UCSD-AML1 (cell line): ENCODE measurements at regions not wholly inside any gene's neighbourhood (a gene's known extent, or its start where the extent isn't known, plus 50 kb on each side); places are given as distances from the start of the nearest gene placed in this dataset.

Experiments used
- DNase-seq: peaks from one replicate; lab custom pipeline; 2025; ENCODE audit not compliant: unreplicated experiment; lab: John Stamatoyannopoulos, UW

DNA sequence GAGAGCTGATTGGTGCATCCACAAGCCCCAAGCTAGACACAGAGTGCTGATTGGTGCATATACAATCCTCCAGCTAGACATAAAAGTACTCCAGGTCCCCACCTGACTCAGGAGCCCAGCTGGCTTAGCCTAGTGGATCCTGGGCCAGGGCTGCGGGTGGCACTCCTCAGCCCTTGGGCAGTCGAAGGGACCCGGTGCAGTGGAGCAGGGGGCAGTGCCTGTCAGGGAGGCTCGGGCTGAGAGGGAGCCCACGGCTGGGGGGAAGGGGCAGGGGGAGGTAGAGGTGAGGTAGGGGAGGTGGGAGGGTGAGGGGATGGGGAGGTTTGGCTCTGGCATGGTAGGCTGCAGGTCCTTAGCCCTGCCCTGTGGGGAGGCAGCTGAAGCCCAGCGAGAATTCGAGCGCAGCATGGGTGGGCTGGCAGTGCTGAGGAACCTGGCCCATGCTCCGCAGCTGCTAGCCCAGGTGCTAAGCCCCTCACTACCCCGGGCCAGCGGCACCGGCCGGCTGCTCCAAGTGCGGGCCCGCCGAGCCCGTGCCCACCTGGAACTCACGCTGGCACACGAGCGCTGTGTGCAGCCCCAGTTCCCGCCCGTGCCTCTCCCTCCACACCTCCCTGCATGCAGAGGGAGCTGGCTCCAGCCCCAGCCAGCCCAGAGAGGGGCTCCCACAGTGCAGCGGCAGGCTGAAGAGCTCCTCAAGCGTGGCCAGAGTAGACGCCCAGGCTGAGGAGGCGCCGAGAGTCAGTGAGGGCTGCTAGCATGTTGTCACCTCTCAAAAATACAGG, 742.8 kb downstream of the FAM181B start:
- no peak for DNase-seq

DNA sequence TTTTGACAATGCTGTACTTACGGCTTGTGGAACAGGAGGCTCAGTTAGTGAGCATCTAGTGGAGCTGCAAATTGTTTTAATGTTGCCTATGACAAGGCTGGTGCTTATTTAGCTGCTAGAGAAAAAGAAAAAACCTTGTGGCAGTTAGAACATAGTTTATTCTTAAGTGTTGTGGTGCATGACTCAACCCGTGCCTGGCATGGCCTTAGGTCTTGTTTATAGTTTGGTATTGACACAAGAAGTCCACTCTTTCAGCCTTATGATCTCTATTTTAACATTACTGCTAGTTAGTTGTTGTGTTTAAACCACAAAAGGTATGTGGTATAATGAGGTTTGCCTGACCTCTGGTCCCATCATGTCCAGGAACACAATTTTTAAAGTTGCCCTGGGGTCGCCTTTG, 744.6 kb downstream of the FAM181B start:
- no peak for DNase-seq

DNA sequence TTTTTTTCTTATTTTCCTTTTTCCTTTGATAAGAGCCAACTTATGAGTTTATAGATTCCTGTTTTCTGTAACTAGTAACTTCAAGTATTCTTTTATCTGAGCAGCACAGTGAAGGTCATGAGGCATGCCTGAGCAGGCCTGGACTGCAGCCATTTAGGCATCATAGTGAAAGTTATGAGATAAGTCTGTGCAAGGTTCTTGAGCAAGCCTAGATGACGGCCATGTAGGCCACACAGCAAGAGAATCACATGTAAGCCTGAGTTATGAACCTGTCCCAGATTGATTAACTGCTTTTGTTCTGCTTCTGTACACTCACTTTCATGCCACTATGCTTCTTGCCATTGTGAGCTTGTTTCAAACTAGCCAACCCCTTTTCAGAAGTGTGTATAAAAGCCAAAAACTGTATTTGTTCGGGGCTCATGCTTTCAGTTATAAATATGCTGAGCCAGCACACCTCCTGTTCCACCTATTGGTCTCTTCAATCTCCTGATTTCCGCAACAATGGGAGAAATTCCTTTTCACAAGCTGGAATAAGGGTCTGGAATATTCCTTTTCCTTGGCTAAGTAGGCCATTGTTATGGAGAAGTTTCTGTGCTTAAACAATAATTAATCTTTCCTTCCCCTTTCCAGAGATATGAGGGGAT, 745.7 kb downstream of the FAM181B start:
- DNase-seq: no peak

DNA sequence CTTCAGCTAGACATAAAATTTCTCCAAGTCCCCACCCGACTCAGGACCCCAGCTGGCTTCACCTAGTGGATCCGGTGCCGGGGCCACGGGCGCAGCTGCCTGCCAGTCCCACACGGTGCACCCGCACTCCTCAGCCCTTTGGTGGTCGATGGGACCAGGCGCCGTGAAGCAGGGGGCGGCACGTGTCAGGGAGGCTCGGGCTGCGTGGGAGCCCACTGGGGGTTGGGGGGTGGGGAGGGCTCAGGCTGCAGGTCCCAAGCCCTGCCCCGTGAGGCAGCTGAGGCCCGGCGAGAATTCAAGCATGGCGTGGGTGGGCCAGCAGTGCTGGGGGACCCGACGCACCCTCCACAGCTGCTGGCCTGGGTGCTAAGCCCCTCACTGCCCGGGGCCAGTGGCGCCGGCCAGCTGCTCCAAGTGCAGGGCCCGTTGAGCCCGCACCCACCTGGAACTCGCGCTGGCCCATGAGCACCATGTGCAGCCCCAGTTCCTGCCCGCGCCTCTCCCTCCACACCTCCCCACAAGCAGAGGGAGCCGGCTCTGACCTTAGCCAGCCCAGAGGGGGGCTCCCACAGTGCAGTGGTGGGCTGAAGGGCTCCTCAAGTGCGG, 747.0 kb downstream of the FAM181B start:
- no peak for DNase-seq

DNA sequence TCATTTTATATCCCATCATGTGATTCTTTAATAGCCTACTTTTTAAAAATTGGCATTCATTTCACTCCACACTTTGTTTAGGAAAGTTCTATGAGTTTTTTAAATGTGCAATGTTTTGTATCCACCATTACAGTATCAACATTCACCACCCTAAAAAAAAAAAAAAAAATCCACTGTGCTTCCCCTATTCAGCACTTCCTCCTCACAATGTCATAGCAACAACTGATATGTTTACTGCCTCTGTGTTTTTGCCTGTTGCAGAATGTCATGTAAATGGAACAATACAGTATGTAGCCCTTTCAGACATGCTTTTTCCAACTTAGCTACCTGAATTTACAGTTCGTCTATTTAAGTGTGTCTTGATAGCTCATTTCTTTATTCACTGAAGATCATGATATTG, 754.2 kb downstream of the FAM181B start:
- DNase-seq: no peak

DNA sequence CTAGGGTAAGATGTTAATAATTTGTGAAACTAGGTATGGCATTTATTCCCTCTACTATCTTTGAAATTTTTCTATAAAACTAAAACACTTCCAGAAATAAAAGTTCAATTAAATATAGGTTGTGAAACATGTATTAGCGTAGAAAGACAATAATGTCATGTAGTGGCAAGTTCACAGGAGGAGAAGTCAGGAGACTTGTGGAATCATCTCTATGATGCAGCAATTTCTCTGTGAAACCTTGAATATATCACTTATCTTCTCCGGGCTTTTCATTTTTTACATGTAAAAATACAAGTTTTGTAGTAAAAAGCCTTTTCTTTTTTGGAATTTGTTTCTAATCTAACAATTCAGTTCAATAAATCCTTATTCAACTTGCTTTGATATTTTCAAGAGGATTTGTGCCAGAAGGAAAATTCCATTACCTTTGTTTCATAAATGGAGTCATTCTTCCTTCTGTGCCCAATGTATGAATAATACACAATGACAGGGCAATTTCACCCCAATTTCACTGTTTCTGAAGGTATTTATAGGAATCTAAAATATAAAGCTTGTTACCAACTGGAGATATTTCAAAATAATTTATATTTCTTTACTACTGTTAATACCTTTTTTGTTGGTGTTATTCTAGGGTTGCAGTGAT, 758.3 kb downstream of the FAM181B start:
- DNase-seq: no peak

DNA sequence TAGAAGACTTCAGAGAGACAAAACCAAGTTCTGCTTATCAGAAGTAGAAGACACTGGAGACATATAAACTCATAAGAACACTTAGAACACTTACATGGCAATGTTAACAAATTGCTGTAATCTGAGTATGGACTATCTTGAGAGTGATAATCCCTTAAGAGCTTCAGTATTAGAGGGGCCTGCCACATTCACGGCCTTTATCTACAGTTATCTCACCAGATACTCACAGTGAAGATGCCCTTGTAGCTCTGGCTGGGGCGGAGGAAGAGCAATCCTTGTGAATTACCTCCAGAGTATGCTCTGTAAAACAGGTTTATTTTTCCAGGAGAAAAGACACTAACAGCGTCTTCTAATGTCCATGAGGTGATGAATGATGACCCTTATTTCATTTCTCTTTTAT, 762.8 kb downstream of the FAM181B start:
- DNase-seq: no peak

DNA sequence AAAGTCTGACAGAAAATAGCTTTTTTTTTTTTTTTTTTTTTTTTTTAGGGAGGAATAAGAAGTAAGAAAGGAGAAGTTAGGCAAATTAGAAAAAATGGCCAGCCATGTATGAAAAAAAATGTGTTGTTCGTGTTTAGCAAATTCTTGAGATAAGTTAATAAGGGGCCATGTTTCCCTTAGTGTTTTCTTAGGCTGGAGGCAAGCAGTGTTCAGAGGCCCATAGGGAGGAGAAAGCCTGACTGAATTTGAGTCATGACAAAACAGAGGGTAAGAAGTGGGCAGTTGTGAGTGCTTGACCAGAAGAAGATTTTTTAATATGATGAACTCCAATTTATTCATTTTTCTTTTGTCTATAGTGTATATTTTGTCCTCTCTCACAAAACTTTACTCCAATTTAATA, 766.4 kb downstream of the FAM181B start:
- no peak for DNase-seq

DNA sequence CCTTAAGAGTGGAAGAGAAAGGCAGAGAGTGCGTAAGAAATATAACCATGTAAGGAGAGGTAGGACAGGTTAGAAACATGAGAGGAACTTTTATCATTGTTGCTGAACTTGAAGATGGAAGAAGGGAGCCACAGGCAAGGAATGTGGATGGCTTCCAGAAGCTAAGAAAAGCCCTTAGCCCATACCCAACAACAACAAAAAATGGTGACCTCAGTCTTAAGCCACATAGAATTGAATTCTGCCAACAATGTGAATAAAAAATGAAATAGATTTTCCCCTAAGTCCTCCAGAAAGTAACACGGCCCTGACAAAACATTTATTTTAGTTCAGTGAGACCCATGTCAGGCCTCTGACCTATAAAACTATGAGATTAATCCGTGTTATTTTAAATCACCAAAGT, 767.3 kb downstream of the FAM181B start:
- DNase-seq: no peak

DNA sequence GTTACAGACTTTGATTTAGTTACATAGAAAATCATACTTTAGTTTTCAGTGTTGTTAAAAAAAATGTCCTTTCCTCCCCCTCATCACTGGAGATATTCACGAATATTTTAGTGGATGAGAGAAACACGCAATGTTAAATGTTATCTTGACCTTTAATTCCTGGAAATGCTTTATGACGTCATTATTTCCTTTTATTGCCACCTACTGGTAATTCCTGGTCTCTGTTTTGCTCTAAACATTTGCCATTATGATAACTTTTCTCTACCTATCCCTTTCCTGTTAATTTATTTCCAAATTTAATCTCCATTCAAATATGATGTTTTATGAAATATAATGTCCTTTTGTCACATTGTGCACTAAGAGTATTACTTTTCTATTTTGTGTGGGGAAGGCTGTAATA, 770.6 kb downstream of the FAM181B start:
- no peak for DNase-seq

DNA sequence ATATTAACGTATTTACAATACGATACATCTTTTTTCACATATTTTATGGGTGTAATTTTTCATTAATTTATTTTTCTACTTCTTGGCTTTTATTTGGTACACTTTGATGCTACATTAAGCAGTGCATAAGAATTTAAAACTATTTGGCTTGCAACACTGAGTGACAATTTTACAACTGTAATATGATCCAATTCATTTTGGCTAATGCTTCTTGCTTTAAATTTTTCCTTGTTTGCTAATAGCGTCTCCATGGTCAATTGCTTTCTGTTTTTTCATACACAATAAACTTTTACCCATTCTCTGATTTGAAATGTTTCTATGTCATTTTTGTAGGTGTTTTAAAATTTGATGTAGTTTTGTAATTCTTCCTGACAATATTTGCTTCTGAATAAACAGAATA, 773.2 kb downstream of the FAM181B start:
- DNase-seq: no peak

DNA sequence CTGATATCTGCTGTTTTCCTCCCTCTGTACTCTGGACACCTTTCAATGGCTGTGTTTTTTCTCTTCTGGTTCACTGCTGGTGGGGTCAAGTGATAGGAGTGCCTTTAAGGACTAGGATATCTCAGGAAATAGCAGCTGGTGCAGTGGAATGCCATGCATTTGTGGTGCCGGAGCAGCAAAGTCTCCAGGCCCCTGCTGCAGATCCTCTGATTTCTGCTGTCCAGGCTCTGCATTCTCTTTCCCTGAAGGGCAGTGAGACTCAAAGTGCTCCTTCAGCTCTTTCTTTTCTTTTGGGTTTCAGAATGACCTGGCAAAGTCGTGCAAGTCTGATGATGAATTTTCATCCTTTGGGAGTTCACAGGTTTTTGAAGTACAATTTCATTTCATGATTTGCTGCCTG, 774.3 kb downstream of the FAM181B start:
- DNase-seq: no peak

DNA sequence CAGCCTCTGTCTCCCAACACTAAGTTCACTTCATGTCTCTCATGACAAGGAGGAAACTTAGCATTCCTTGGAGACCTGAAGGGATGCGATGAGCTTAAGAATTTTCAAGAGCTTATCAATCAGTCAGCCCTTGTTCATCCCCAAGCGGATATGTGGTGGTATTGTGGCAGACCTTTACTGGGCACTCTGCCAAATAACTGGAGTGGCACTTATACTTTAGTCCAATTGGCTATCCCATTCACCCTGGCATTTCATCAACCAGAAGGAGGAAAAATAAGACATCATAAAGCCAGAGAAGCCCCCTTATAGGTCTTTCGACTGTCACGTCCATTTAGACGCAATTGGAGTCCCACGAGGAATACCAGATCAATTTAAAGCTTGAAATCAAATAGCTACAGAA, 779.4 kb downstream of the FAM181B start:
- peak; percentile 6 for DNase-seq

DNA sequence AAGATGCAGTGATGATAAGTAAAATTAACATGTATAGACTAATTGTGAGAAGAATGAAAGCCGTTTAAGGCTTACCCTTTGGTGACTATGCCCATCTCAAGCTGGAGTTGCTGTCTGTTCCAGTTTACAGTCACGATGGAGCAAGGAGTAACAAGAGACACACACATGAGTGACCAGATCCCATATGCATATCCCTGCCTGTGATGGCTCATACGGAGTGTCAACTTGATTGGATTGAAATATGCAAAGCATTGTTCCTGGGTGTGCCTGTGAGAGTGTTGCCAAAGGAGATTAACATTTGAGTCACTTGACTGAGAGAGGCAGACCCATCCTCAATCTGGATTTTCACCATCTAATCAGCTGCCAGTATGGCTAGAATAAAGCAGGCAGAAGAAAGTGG, 786.8 kb downstream of the FAM181B start:
- no peak for DNase-seq

DNA sequence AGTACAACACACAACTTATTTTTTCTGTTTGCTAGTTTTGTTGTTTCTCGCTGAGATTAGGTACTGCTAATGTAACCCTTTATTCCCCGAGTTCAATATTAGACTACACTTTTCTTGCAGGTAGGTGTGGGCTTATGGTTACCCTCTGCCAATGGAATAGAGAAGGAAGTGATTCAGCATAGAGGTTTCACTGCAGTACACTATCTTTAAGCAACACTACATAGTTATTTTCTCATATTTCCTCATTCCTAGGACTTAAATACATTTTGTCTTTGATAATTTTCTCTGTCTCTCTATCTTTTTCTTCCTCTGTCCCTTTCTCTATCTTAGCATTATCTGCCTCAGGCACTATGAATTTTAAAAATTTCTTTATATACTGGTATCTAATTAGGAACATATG, 791.0 kb downstream of the FAM181B start:
- no peak for DNase-seq

DNA sequence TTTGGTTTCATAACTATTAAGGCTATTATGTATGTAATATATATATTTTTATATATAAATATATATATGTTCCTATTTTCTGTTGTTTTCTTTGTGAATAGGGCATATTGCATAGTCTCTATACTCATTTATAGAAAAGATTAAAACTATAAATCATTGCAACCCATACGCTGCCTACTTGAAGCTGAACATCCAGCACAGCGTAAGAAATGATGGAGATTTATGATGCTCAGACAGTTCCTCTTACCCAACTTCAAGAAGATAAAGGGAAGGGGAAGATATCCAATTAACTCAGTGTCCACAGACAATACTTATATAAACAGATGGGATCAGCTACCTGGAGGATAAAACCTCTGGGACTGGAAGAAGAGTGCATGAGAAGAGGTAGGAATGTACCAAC, 791.7 kb downstream of the FAM181B start:
- no peak for DNase-seq

DNA sequence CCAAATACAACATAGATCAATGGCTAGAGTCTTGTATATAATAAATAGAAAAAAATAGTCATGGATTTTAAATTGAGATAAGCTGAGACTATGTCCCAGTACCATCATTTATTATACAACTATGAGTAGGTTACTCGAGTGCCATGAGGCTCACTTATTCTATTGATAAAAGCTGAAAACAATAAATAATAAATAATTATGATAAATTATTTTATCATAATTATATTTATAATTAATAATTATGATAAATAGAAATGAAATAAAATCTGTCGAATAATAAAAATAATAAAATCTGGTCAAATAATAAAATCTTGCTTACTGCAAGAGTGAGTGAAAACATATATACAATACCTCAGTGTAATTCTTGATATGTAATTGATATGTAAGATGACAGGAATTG, 801.4 kb downstream of the FAM181B start:
- DNase-seq: no peak

DNA sequence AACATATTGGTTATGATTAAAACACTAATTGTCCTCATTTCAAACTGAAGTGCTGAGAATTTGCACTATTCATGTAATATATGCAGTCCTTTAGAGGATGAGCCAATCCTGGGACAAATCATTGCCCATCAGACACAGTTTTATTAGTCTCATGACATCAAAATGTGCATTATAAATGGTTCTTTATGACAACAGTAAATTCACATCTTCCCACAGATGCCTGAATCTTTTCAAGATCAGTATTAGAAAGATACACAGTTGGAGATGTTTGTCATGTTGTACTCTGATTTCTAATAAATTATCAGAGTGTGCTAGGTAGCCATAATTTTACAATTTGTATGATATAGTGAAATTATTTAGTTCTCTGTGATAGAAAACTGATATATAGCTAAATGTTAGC, 813.5 kb downstream of the FAM181B start:
- DNase-seq: no peak

DNA sequence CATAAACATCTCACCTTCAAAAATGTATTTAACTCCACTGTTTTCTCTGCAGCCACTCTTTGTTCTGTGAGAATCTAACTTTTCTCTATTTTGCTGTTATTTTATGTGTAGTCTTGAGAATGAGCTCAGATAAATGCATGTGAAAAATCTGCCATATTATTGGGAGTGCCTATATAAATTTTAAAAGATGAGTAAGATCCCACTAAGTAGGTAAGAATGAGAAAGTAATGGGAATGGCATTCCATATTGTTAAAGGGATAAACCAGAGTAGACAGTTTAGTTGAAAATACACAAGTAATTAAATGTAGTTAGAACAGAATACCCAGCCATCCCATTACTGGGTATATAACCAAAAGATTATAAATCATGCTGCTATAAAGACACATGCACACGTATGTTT, 817.2 kb downstream of the FAM181B start:
- DNase-seq: no peak

DNA sequence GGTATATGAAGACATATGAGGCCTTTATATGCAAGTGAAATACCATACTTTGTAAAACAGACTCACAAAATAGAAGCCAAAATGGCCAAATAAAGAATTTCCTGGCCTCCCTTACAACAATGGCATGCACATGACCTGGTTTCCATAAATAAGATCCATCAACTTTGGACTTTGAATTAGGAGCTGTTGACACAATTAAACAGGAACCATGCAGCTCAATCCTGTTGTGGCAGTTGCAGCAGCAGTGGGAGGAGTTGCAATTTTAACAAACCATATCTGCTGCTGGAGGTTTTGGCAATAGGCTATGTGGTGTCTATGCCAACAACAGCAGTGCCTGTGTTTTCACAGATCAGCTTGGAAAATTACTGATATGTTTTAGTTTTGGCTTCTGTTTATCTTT, 818.6 kb downstream of the FAM181B start:
- DNase-seq: no peak

DNA sequence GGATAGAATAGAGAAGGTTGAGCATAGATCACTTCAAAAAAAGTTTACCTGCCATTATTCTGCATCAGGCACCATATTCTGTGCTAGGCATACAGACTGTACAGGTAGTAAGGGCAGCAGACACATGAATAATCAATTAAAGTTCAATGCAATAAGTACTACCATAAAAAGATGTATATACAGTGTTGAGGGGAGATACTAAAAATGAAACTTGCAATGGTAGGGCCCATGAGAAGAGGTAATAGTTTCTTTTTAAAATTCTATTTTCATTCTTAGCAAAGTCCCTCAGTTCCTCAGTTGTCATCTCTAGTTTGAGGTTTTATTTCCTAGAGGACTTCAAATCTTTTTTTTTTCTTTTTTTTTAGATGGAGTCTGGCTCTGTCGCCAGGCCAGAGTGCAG, 819.9 kb downstream of the FAM181B start:
- DNase-seq: no peak

DNA sequence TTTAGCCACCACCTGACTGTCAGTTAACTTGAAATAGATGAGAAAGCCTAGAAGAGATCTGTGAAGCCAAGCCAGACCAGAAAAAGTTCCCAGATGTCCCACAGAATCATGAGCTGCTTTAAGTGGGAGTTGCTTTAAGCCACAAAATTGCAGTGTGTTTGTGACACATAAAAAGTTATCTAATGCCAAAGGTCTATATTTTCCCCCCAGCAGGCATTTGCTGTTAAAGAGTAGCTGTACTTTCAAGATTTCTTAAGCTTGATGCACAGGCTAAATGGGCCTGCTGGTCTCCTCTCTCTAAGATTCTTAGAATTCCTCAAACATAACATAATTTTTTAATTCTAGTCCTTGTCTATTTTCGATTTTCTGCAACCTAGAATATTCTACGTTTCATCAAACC, 825.7 kb downstream of the FAM181B start:
- no peak for DNase-seq
